GM21737 (cell line): ENCODE measurements at regions not wholly inside any gene's neighbourhood (a gene's known extent, or its start where the extent isn't known, plus 50 kb on each side); places are given as distances from the start of the nearest gene placed in this dataset.
"Not testable (repeated sequence)": the region's sequence is repeated elsewhere in the genome, so short reads cannot be mapped to it uniquely, and the experiment has no call there.

Experiments used
- ATAC-seq: cut with Tn5 transposase; IDR thresholded peaks from one replicate; pipeline ENCODE4 v1.9.1; 2021; ENCODE audit warnings: mild to moderate bottlenecking, moderate library complexity; ENCODE audit not compliant: unreplicated experiment

- no peak for ATAC-seq
Observed at GRCh38 chr6:81977486-81977885, 225.0 kb upstream of the TENT5A start.

DNA sequence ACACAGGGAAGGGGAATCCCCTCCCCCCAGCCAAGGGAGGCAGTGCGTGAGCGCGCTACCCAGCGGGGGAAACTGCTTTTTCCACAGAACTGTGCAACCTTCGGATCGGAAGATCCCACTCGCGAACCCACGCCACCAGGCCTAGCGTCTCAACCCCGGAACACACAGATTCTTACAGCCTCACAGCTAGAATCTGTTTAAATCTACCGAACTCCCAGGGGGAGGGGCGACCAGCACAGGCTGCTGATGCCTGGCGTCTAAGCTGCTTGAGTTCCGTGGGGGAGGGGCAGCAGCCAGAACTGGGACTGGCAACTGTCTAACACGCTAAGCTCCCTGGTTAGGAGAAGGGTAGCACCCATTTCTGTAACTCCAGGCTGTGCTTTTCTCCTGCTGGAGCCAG is 217.3 kb upstream of the TENT5A start:
- no peak for ATAC-seq

- ATAC-seq, result no peak
Observed at GRCh38 chr6:81969011-81969410, 216.5 kb upstream of the TENT5A start.

DNA sequence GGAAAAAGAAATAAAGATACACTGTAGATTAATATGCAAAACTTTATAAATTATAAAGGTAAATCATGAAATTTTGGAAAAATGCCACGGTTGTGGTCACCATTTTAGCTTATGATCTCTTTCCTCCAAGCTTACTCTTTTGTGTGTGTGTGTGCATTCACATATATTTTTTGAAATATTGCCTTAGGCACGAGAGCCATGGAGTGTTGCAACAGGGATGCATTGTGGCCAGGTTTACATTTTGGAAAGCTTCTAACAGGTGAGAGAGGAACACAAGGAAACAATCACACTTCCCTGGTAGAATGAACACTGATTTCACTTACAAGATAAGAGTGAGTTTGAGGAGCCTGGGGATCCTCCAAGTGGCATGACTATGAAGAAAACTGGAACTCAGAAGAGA is 214.5 kb upstream of the TENT5A start:
- no peak for ATAC-seq

GRCh38 chr6:81962198-81962597 is 209.7 kb upstream of the TENT5A start:
- no peak for ATAC-seq

DNA sequence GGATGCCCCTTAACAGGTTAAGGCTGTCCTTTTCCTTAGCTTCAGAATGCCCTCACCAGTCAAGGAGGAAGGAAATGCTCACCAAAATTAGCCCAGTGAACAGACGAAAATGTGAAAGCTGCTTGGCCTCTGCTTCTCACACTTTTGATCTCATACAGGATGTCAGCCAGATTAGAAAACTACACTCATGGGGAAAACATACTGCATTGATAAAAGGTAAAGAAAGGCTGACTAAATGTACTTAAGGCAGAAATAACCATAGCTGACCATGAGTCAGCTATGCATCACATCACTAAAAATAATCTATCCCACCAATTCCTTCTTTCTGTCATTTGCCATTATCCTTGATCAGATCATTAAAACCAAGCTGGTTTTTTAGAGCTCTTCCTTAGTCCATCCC is 198.4 kb upstream of the TENT5A start:
- ATAC-seq, result peak; percentile 81

GRCh38 chr6:81948861-81949260 is 196.4 kb upstream of the TENT5A start:
- ATAC-seq, result no peak

- ATAC-seq, result not testable (repeated sequence)
Observed at GRCh38 chr6:81948196-81948595, 195.7 kb upstream of the TENT5A start.

DNA sequence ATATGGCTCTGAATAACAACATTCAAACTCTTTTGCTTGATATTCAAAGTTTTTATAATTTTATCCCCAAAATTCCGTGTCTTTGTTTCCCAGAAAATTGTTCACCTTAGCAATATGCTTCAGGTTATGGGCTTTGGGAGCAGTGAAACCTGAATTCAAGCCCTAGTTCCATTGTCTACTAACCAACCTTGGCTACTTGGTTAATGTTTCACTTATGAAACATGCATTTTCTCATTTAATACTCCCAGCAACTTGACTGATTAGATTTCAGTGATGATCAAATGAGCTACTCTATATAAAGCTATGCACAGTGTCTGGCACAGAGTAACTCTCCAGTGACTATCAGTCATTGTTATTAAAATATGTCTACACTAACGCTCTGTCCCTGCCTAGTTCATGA is 192.2 kb upstream of the TENT5A start:
- no peak for ATAC-seq

- not testable (repeated sequence) for ATAC-seq
Observed at GRCh38 chr6:81942842-81943241, 190.4 kb upstream of the TENT5A start.

DNA sequence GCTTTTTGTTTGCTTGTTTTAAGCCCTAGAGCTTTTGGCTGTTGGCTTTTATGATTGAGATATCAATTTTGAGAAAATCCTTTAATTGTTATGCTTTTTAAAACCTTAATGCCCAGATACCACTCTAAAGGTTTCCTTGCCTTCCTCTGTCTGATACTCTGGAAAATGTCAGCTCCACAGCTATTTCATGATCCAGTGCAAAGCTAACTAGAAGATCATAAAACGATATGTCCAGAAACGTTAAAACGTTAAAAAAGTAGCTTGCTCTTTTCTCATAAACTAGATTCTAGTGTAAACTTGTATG is 189.5 kb upstream of the TENT5A start:
- no peak for ATAC-seq

DNA sequence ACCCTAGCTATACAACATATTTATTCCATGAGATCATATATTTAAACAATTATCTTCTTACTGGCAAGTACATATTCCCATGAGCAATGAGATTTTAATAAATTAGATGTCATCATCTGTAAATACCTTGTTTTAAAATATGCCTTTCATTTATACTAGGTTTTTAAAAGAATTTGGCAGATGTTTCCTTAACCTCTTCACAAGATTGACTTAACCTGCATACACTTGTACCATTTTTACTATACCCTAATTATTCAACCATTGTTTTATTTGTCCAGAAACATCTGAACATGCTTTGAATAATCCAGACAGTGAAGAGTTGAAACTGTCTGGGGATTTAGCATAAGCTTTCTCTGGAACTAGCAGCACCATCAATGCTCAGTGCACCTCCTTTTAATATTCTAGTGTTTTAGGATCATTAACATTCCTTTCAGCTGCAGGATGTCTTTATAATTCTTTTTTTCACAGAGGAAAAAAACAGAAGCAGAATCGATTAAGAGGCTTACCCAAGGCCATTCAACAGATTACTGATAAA is 188.0 kb upstream of the TENT5A start:
- ATAC-seq, result no peak

DNA sequence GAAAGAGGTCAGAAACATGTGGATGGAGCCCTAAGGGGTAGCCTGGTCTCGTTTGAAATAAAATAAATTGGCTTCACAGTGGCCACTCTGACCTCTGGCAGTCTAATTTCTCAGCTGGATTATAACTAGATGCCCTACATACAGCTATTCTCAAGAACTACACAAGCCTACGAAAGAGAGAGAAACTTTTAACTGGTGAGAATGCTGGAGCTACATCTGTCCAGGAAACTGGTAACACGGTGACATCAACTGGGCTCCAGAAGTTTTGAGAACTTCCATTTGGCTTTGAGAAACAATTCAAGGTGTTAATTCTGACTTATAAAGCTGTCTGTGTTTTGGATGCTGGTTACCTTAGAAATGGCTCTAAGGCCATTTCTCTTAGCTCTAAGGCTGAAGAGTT is 187.3 kb upstream of the TENT5A start:
- ATAC-seq, result no peak

GRCh38 chr6:81938991-81939732 is 186.7 kb upstream of the TENT5A start:
- no peak for ATAC-seq

DNA sequence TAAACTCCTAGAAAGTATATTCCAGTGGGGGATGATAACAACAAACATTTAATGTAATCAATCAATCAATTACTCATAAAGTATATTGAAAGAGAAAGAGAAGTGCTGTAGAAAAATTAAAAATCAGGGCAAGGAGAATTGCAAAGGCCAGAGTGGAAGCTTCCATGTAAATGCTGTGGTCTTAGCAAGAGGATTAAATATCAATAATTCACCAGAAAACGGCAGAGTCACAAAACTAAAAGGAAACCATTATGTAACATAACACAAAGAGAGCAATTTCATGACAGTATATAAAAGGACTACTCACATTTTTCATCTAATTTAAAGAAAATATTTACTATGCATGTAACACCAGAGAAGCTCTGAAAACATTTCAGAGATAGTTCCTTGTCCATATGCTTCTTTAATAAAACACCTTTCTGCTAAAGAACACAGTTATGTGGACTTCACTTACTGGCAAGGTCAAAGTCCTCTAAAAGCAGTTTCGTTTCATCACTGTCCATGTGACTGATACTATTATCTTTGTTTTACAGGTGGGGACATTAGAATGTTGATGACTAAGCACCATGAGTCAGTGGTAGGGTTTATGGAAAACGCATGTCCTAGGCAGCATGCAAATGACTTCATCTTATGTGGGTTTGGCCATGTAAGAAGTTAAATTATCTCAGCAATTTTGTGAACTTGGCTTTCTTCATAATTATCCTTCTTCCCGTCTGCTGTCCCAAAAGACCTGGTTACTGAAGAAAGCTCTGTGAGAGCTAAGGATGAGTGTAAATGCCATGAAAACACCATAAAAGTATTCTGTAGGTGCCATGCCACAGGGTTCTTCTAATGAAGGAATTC is 185.8 kb upstream of the TENT5A start:
- no peak for ATAC-seq

DNA sequence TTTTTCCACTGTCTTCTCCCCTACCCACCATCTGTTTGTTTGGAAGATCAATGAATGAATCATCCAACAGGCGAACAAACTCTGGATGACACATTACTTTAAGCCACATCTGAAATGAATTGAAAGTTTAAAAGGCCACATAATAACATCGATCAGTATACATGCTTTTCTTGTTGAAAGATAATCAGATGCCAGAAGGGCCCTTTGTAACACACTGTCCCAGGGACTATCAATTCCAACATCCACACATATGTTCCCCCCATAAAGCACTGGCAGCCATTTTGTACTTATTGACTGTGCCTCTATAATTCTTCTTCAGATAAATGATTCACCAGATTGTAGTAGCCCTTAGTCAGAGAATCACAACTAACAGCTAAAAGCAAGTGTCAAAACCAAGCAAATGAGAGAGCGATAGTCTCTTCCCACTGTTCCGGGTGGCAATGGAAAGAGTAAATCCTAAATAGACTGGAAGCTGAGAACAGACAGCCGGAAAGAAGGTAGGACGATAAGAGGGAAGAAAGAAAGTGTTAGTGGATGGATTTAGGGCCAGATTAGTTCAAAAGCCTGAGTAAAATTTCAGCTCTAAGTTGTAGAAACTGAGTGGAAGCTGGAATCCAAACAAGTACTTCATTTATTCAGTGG is 184.9 kb upstream of the TENT5A start:
- no peak for ATAC-seq

DNA sequence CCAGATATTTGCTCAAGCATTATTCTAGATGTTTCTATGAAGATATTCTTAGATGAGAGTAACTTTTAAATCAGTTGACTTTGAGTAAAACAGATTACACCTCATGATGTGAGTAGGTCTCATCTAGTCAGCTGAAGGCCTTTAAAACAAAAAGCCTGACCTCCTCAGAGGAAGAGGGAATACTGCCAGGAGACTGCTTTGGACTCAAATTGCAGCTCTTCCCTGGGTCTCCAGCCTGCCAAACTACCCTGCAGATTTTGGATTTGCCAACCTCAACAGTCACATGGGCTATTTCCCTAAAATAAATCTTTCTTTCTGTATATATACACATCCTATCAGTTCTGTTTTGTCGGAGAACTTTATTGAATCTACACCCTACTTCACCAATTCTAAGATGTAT is 182.5 kb upstream of the TENT5A start:
- no peak for ATAC-seq

- no peak for ATAC-seq
Observed at GRCh38 chr6:81933608-81934051, 181.1 kb upstream of the TENT5A start.

DNA sequence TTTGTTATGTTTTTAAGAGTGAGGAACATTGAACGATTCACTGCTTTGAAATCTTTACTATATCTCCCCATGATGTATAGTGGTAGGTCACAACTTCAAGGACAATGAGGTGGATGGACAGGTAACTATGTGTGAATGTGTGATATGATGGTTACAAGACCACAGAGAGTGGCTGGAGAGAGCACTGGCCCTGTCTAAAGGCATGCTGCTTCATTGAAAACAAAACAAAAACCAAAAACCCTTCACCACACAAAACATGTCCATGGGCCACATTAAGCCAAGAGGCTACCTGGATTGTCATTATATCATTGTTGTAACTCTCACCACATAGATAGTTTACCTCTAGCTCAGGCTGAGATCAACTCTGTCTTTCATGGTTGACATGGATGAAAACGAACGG is 180.6 kb upstream of the TENT5A start:
- no peak for ATAC-seq

DNA sequence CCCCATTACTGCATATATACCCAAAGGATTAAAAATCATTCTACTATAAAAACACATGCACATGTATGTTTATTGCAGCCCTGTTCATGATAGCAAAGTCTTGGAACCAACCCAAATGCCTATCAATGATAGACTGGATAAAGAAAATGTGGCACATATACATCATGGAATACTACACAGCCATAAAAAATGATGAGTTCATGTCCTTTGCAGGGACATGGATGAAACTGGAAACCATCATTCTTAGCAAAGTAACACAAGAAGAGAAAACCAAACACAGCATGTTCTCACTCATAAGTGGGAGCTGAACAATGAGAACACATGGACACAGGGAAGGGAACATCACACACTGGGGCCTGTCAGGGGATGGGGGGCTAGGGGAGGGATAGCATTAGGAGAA is 180.0 kb upstream of the TENT5A start:
- ATAC-seq, result not testable (repeated sequence)

GRCh38 chr6:81929828-81930227 is 177.3 kb upstream of the TENT5A start:
- ATAC-seq, result no peak

GRCh38 chr6:81925201-81925600 is 172.7 kb upstream of the TENT5A start:
- no peak for ATAC-seq
